IMR-90 (cell line): ENCODE measurements at regions not wholly inside any gene's neighbourhood (a gene's known extent, or its start where the extent isn't known, plus 50 kb on each side); places are given as distances from the start of the nearest gene placed in this dataset.

Source experiments
- CTCF ChIP-seq: conservative IDR thresholded peaks from 2 replicates; pipeline ENCODE4 v1.5.1; 2012; ENCODE audit warnings: mild to moderate bottlenecking, low read depth, low read length, improper control_type of control experiment
- FOS ChIP-seq: fragments of 150-350 bp; IDR thresholded peaks from 2 replicates; pipeline ENCODE4 v1.6.1; 2016; ENCODE audit warnings: low read depth, low read length
- MAZ ChIP-seq: IDR thresholded peaks from 2 replicates; pipeline ENCODE4 v1.6.1; 2012; ENCODE audit warnings: low read depth, mild to moderate bottlenecking, low read length, improper control_type of control experiment, moderate library complexity, borderline replicate concordance
- MXI1 ChIP-seq: IDR thresholded peaks from 2 replicates; pipeline ENCODE4 v1.6.1; 2012; ENCODE audit warnings: low read depth, mild to moderate bottlenecking, low read length, moderate library complexity, borderline replicate concordance
- POLR2A ChIP-seq: IDR thresholded peaks from 2 replicates; pipeline ENCODE4 v1.6.1; 2012; ENCODE audit warnings: mild to moderate bottlenecking, low read depth, low read length
- RCOR1 ChIP-seq: IDR thresholded peaks from 2 replicates; pipeline ENCODE4 v1.6.1; 2012; ENCODE audit warnings: mild to moderate bottlenecking, low read length, improper control_type of control experiment; ENCODE audit not compliant: insufficient replicate concordance
- SMC3 ChIP-seq: fragments of 150-350 bp; IDR thresholded peaks from 2 replicates; pipeline ENCODE4 v1.6.1; 2016; ENCODE audit warnings: low read depth, mild to moderate bottlenecking, antibody characterized with exemption, low read length, moderate library complexity
- USF2 ChIP-seq: fragments of 150-350 bp; IDR thresholded peaks from 2 replicates; pipeline ENCODE4 v1.6.1; 2017; ENCODE audit warnings: mild to moderate bottlenecking, antibody characterized with exemption, low read length, low read depth

- no peak for TF ChIP-seq MAZ
- TF ChIP-seq MXI1, result no peak
- no peak for TF ChIP-seq CTCF
- TF ChIP-seq FOS, result no peak
- no peak for TF ChIP-seq RCOR1
- no peak for TF ChIP-seq POLR2A
- no peak for TF ChIP-seq SMC3
- TF ChIP-seq USF2, result no peak
These were observed 96.6 kb upstream of the SRD5A3 start for GRCh38 chr4:55249476-55249875.
